IMR-90 (cell line): ENCODE measurements at regions not wholly inside any gene's neighbourhood (a gene's known extent, or its start where the extent isn't known, plus 50 kb on each side); places are given as distances from the start of the nearest gene placed in this dataset.

Experiments used
- ATAC-seq: fragments of 200-7000 bp; cut with Tn5 transposase; 2 replicates; pipeline ENCODE4 v1.9.1; 2020; ENCODE audit warnings: low read depth, mild to moderate bottlenecking, moderate library complexity
- BruUV-seq: library from RNA; stranded (reverse); fragments of 400-500 nt; replicated peaks from 2 replicates; lab custom pipeline; 2021; lab: Mats Ljungman, UMichigan
- CTCF ChIA-PET: fragments of 300-600 bp; formaldehyde crosslinking; extraction: SDS; loops from one replicate; lab custom pipeline; 2021; ENCODE audit warnings: antibody characterized with exemption; lab: Yijun Ruan, JAX
- POLR2A ChIA-PET: fragments of 300-600 bp; sonication (Branson Sonifier 250); formaldehyde crosslinking; loops from one replicate; lab custom pipeline; 2022; ENCODE audit warnings: antibody characterized with exemption; ENCODE audit not compliant: unreplicated experiment; lab: Charles Lee
- DNase-seq: peaks from one replicate; pipeline ENCODE4 v3.0.0; 2013
- H2AFZ ChIP-seq: replicated peaks from 2 replicates; pipeline ENCODE3; 2013; ENCODE audit warnings: low read length, mild to moderate bottlenecking; ENCODE audit not compliant: poor library complexity
- H2AK5ac ChIP-seq: 2 replicates; pipeline ENCODE4 v1.6.1; 2013; ENCODE audit warnings: low read depth, low read length, inconsistent platforms
- H2AK9ac ChIP-seq: replicated peaks from 2 replicates; pipeline ENCODE3; 2013; ENCODE audit warnings: mild to moderate bottlenecking, low read depth, low read length, moderate library complexity; ENCODE audit not compliant: poor library complexity
- H2BK120ac ChIP-seq: 2 replicates; pipeline ENCODE4 v1.6.1; 2013; ENCODE audit warnings: low read depth, low read length, inconsistent platforms
- H2BK15ac ChIP-seq: 3 replicates; pipeline ENCODE4 v1.6.1; 2013; ENCODE audit warnings: low read depth, low read length, inconsistent platforms
- H2BK20ac ChIP-seq: 2 replicates; pipeline ENCODE4 v1.6.1; 2013; ENCODE audit warnings: low read depth, mild to moderate bottlenecking, inconsistent platforms, low read length, moderate library complexity
- H2BK5ac ChIP-seq: 2 replicates; pipeline ENCODE4 v1.6.1; 2013; ENCODE audit warnings: mild to moderate bottlenecking, low read depth, low read length, inconsistent platforms; ENCODE audit not compliant: poor library complexity, severe bottlenecking
- H3K14ac ChIP-seq: replicated peaks from 2 replicates; pipeline ENCODE4 v1.6.1; 2013; ENCODE audit warnings: low read depth, low read length, inconsistent platforms
- H3K18ac ChIP-seq: 2 replicates; pipeline ENCODE4 v1.6.1; 2013; ENCODE audit warnings: low read depth, low read length, control low read depth
- H3K23ac ChIP-seq: 2 replicates; pipeline ENCODE4 v1.6.1; 2013; ENCODE audit warnings: low read depth, low read length, inconsistent platforms
- H3K27ac ChIP-seq: 2 replicates; pipeline ENCODE4 v1.5.1; 2013; ENCODE audit warnings: mild to moderate bottlenecking, control low read depth, low read length; ENCODE audit not compliant: insufficient read depth
- H3K27me3 ChIP-seq: 2 replicates; pipeline ENCODE4 v1.6.1; 2013; ENCODE audit warnings: low read length; ENCODE audit not compliant: control insufficient read depth, insufficient read depth
- H3K36me3 ChIP-seq: 2 replicates; pipeline ENCODE4 v1.6.1; 2013; ENCODE audit warnings: low read length, mixed read lengths; ENCODE audit not compliant: control insufficient read depth, insufficient read depth
- H3K4ac ChIP-seq: 2 replicates; pipeline ENCODE4 v1.6.1; 2013; ENCODE audit warnings: low read depth, low read length, inconsistent platforms
- H3K4me1 ChIP-seq: 2 replicates; pipeline ENCODE4 v1.6.1; 2013; ENCODE audit warnings: low read length, mixed read lengths; ENCODE audit not compliant: control insufficient read depth, insufficient read depth
- H3K4me2 ChIP-seq: 2 replicates; pipeline ENCODE4 v1.6.1; 2013; ENCODE audit warnings: low read depth, mild to moderate bottlenecking, control low read depth, low read length, moderate library complexity
- H3K4me3 ChIP-seq: 2 replicates; pipeline ENCODE4 v1.5.1; 2013; ENCODE audit warnings: low read depth, mild to moderate bottlenecking, control low read depth, low read length, moderate library complexity; ENCODE audit not compliant: insufficient read depth
- H3K56ac ChIP-seq: 2 replicates; pipeline ENCODE4 v1.6.1; 2013; ENCODE audit warnings: low read length, inconsistent platforms; ENCODE audit not compliant: insufficient read depth; ENCODE audit errors: extremely low read depth
- H3K79me1 ChIP-seq, 2 experiments: 2 replicates each; pipeline ENCODE4 v1.6.1; 2013; ENCODE audit warnings: low read length in 2 of 2, inconsistent platforms in 1 of 2, low read depth in 1 of 2
- H3K9ac ChIP-seq: 2 replicates; pipeline ENCODE4 v1.6.1; 2013; ENCODE audit warnings: low read depth, low read length, control low read depth
- H3K9me1 ChIP-seq: 2 replicates; pipeline ENCODE4 v1.6.1; 2013; ENCODE audit warnings: low read length, inconsistent platforms; ENCODE audit not compliant: insufficient read depth
- H3K9me3 ChIP-seq: 2 replicates; pipeline ENCODE4 v1.6.1; 2013; ENCODE audit warnings: low read length; ENCODE audit not compliant: control insufficient read depth, insufficient read depth
- H4K20me1 ChIP-seq: 2 replicates; pipeline ENCODE4 v1.6.1; 2013; ENCODE audit warnings: low read length, inconsistent platforms; ENCODE audit not compliant: insufficient read depth
- H4K5ac ChIP-seq: 2 replicates; pipeline ENCODE4 v1.6.1; 2013; ENCODE audit warnings: mild to moderate bottlenecking, low read depth, low read length, control low read depth
- H4K8ac ChIP-seq, 2 experiments: 2 replicates each; pipeline ENCODE4 v1.6.1; 2013; ENCODE audit warnings: low read depth in 2 of 2, low read length in 2 of 2, control low read depth in 1 of 2, inconsistent platforms in 1 of 2
- H4K91ac ChIP-seq: 2 replicates; pipeline ENCODE4 v1.6.1; 2013; ENCODE audit warnings: low read depth, low read length, inconsistent platforms; ENCODE audit not compliant: insufficient read depth
- CEBPB ChIP-seq: IDR thresholded peaks from 2 replicates; pipeline ENCODE4 v1.6.1; 2012; ENCODE audit warnings: low read depth, low read length, improper control_type of control experiment
- CHD1 ChIP-seq: IDR thresholded peaks from 2 replicates; pipeline ENCODE4 v1.6.1; 2012; ENCODE audit warnings: low read depth, low read length, improper control_type of control experiment
- FOS ChIP-seq: fragments of 150-350 bp; IDR thresholded peaks from 2 replicates; pipeline ENCODE4 v1.6.1; 2016; ENCODE audit warnings: low read depth, low read length
- MAFK ChIP-seq: IDR thresholded peaks from 2 replicates; pipeline ENCODE4 v1.6.1; 2012; ENCODE audit warnings: low read depth, low read length, improper control_type of control experiment
- MXI1 ChIP-seq: IDR thresholded peaks from 2 replicates; pipeline ENCODE4 v1.6.1; 2012; ENCODE audit warnings: low read depth, mild to moderate bottlenecking, low read length, moderate library complexity, borderline replicate concordance
- POLR2A ChIP-seq: IDR thresholded peaks from 2 replicates; pipeline ENCODE4 v1.6.1; 2012; ENCODE audit warnings: mild to moderate bottlenecking, low read depth, low read length
- RAD21 ChIP-seq: IDR thresholded peaks from 2 replicates; pipeline ENCODE4 v1.6.1; 2012; ENCODE audit warnings: low read length, improper control_type of control experiment
- RCOR1 ChIP-seq: IDR thresholded peaks from 2 replicates; pipeline ENCODE4 v1.6.1; 2012; ENCODE audit warnings: mild to moderate bottlenecking, low read length, improper control_type of control experiment; ENCODE audit not compliant: insufficient replicate concordance
- RFX5 ChIP-seq: IDR thresholded peaks from 2 replicates; pipeline ENCODE4 v1.8.0; 2012; ENCODE audit warnings: low read depth, mild to moderate bottlenecking, low read length, moderate library complexity
- SMC3 ChIP-seq: fragments of 150-350 bp; IDR thresholded peaks from 2 replicates; pipeline ENCODE4 v1.6.1; 2016; ENCODE audit warnings: low read depth, mild to moderate bottlenecking, antibody characterized with exemption, low read length, moderate library complexity
- WGBS, 2 experiments: methylation state at CpG; one replicate each; pipeline versions ENCODE4 v1.1.5 to v1.1.7; 2013; ENCODE audit warnings: missing lambda C conversion rate in 2 of 2; ENCODE audit not compliant: insufficient read length in 1 of 2; ENCODE audit errors: extremely low coverage in 2 of 2; 5-methylcytosine and 5-hydroxymethylcytosine counted together
- dilution Hi-C: fragments of 300-500 bp; cut with HindIII; formaldehyde crosslinking; loops from one replicate; pipeline ENCODE4 v1.14.3; 2018; ENCODE audit warnings: low sequenced_read_pairs; ENCODE audit not compliant: unreplicated experiment
- in situ Hi-C: fragments of 300-500 bp; cut with MboI; formaldehyde crosslinking; loops from 3 replicates; pipeline ENCODE4 v1.14.3; 2019; ENCODE audit warnings: low sequenced_read_pairs, inconsistent platforms, mixed read lengths
- intact Hi-C: fragments of 100-400 bp; cut with micrococcal nuclease; formaldehyde crosslinking; loops from 2 replicates; pipeline ENCODE4 v1.10.0; 2022
- TF ChIP-seq, protein P1 (sequence below): fragments of 150-350 bp; IDR thresholded peaks from 2 replicates; pipeline ENCODE4 v1.6.1; 2017; ENCODE audit warnings: mild to moderate bottlenecking, antibody characterized with exemption, low read length, low read depth
- TF ChIP-seq, protein P2 (sequence below): fragments of 150-350 bp; IDR thresholded peaks from 2 replicates; pipeline ENCODE4 v1.6.1; 2016; ENCODE audit warnings: low read depth, mild to moderate bottlenecking, low read length, moderate library complexity, borderline replicate concordance

DNA sequence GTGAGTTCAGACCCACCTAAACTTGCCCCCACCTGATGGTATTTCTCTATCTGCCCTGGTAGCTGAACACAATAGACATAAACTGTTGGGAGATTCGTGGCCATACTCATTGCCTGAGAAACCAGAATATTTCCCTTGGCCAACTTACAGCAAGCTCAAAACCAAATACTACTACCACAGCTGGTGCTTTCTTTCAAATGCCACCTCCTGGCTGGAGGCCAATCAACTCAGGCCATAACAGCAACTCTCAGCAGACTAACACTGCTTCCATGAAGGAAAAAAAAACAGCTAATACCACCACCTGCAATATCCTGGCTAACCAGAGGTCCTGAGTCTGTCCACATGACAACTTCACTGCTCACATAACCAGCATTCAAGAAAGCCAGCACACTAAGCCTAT lies 373.1 kb downstream of the CMPK2 start:
- dilution Hi-C loops: no loop called here
- Histone ChIP-seq H3K4me1 (no peaks in the 10 kb centered on the region), H3K27me3 (no peaks in the 10 kb centered on the region), H3K9me3 (peaks cover 3% of the 10 kb centered on the region; the same call in 1 of the 2 replicates), H4K8ac (no peak overlapping the region), H3K9ac (no peak overlapping the region), H3K4me3 (no peak overlapping the region), H3K56ac (no peak overlapping the region), H3K4ac (no peak overlapping the region), H2AK9ac (no peak overlapping the region), H4K5ac (no peak overlapping the region), H2BK20ac (no peak overlapping the region), H2BK120ac (no peak overlapping the region), H2AK5ac (no peak overlapping the region), H2BK5ac (no peak overlapping the region), H3K36me3 (no peaks in the 10 kb centered on the region), H2BK15ac (no peak overlapping the region), H3K27ac (no peak overlapping the region), H3K18ac (no peak overlapping the region), H4K20me1 (no peaks in the 10 kb centered on the region), H4K91ac (no peak overlapping the region), H3K9me1 (no peaks in the 10 kb centered on the region), H3K14ac (no peak overlapping the region), H3K4me2 (no peak overlapping the region), H3K79me1 (no peaks in the 10 kb centered on the region), H3K23ac (no peak overlapping the region), H2AFZ (no peak overlapping the region)
- no peak for ATAC-seq
- no CpG with 5 or more reads among the region's 1 CpG for WGBS, 2 experiments
- POLR2A ChIA-PET: no interaction called here
- in situ Hi-C loops: no loop called here
- CTCF ChIA-PET: interaction anchor here (0.6 kb wide), 1 partner anchor 74 kb away, joined by 3 read pairs; no protein-coding TSS in a partner anchor
- DNase-seq: no peak
- intact Hi-C loops: no loop called here
- no peak for TF ChIP-seq FOS
- TF ChIP-seq MAFK: no peak
- TF ChIP-seq SMC3: no peak
- TF ChIP-seq, protein P1, sequence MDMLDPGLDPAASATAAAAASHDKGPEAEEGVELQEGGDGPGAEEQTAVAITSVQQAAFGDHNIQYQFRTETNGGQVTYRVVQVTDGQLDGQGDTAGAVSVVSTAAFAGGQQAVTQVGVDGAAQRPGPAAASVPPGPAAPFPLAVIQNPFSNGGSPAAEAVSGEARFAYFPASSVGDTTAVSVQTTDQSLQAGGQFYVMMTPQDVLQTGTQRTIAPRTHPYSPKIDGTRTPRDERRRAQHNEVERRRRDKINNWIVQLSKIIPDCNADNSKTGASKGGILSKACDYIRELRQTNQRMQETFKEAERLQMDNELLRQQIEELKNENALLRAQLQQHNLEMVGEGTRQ: no peak
- no peak for TF ChIP-seq POLR2A
- no peak for TF ChIP-seq CEBPB
- TF ChIP-seq RCOR1: no peak
- no peak for TF ChIP-seq MXI1
- TF ChIP-seq CHD1: no peak
- no peak for TF ChIP-seq RFX5
- no peak for TF ChIP-seq RAD21
- TF ChIP-seq, protein P2, sequence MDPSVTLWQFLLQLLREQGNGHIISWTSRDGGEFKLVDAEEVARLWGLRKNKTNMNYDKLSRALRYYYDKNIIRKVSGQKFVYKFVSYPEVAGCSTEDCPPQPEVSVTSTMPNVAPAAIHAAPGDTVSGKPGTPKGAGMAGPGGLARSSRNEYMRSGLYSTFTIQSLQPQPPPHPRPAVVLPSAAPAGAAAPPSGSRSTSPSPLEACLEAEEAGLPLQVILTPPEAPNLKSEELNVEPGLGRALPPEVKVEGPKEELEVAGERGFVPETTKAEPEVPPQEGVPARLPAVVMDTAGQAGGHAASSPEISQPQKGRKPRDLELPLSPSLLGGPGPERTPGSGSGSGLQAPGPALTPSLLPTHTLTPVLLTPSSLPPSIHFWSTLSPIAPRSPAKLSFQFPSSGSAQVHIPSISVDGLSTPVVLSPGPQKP: no peak
- no TSS peak for BruUV-seq
